22Rv1 (cell line): ENCODE measurements at regions not wholly inside any gene's neighbourhood (a gene's known extent, or its start where the extent isn't known, plus 50 kb on each side); places are given as distances from the start of the nearest gene placed in this dataset.

ENCODE experiments used
- H3K27ac ChIP-seq: fragments of 450-650 bp; 2 replicates; pipeline ENCODE4 v1.5.1; 2017
- ZFX ChIP-seq: fragments of 450-650 bp; IDR thresholded peaks from 2 replicates; pipeline ENCODE4 v1.6.1; 2017; ENCODE audit warnings: antibody characterized with exemption, borderline replicate concordance
- TF ChIP-seq, protein P1 (sequence below): fragments of 450-650 bp; IDR thresholded peaks from 2 replicates; pipeline ENCODE4 v1.5.1; 2017; ENCODE audit warnings: mild to moderate bottlenecking

DNA sequence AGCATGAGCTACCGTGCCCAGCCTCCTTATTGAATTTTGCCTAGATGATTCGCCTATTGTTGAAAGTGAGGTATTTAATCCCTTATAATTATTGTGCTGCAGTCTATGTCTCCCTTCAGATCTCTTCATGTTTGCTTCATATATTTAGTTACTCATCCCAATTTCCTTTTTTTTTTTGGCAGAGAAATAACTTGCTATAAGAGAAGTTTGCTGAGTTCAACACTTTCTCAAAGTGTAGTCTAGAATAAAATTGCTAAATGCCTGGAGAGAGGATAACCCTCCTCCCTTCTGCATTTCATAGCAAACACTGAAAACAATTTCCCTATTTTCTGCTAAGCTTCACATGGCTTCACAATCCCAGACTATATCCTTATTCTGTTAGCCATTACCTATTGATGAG is 136.6 kb upstream of the CD180 start:
- H3K27ac ChIP-seq: no peak overlapping the region
- no peak for TF ChIP-seq ZFX
- TF ChIP-seq, protein P1, sequence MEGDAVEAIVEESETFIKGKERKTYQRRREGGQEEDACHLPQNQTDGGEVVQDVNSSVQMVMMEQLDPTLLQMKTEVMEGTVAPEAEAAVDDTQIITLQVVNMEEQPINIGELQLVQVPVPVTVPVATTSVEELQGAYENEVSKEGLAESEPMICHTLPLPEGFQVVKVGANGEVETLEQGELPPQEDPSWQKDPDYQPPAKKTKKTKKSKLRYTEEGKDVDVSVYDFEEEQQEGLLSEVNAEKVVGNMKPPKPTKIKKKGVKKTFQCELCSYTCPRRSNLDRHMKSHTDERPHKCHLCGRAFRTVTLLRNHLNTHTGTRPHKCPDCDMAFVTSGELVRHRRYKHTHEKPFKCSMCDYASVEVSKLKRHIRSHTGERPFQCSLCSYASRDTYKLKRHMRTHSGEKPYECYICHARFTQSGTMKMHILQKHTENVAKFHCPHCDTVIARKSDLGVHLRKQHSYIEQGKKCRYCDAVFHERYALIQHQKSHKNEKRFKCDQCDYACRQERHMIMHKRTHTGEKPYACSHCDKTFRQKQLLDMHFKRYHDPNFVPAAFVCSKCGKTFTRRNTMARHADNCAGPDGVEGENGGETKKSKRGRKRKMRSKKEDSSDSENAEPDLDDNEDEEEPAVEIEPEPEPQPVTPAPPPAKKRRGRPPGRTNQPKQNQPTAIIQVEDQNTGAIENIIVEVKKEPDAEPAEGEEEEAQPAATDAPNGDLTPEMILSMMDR: no peak

DNA sequence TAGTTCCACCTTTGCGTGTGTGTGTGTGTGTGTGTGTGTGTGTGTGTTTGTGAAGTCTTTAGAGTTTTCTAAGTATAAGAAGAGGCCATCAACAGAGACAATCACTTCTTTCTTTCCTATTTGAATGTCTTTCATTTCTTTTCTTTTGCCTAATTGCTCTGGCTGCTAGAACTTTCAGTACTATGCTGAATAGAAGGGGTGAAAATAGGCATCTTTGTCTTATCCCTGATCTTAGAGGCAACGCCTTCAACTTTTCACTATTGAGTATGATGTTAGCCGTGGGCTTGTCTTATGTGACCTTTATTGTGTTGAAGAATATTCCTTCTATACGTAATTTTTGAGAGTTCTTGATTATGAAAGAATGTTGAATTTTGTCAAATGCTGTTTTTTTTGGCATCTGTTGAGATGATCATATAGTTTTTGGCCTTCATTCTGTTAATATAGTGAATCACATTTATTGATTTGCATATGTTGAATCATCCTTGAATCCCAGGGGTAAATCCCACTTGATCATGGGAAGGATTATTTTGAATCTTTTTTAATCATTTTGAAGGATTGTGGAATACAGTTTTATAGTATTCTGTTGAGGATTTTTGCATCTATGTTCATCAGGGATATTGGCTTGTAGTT is 134.8 kb upstream of the CD180 start:
- H3K27ac ChIP-seq: no peak overlapping the region
- no peak for TF ChIP-seq ZFX
- TF ChIP-seq, protein P1: no peak

DNA sequence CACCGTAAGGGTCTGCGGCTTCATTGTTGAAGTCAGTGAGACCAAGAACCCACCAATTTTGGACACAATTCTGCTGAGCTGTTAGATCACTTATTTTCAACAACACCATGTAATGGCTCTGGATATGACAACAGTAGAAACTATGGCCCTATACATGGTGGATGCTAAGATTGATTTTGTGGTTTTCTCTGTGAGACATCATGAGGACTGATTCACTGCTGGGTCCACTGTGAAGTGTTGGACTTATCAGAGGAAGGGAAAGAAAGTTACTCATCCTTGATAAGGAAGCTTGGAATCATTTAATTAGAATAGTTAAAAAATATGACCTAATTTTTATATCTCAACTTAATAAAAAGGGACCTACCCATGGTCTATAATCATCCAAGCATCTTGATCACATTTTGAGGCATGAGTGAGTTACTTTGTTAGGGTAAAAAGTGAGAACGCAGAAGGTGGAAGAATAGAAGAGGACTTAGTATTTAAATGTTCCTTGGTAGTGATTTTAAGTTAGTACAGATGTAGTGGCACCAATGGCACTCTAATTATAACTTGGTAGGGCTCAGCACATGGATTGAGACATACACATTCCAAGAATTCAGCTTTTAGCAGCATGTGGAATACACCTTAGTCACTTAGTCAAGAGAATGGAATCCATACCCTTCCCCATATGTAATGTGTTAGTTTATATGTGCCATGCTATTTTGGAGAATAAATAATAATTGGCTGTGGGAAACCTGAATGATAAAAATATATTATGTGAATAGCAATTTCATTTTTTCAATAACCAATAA is 123.5 kb upstream of the CD180 start:
- TF ChIP-seq, protein P1: no peak
- no peak for TF ChIP-seq ZFX
- no peak overlapping the region for H3K27ac ChIP-seq

DNA sequence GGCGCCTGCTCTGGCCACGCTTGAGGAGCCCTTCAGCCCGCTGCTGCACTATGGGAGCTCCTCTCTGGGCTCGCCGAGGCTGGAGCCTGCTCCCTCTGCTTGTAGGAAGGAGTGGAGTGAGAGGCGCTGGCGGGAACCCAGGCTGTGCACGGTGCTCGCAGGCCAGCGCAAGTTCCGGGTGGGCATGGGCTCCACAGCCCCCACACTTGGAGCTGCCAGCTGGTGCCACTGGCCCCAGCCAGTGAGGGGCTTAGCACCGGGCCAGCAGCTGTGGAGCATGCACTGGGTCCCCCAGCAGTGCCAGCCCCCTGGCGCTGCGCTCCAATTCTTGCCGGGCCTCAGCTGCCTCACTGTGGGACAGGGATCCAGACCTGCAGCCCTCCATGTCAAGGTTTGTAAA is 122.1 kb upstream of the CD180 start:
- no peak overlapping the region for H3K27ac ChIP-seq
- TF ChIP-seq, protein P1: no peak
- no peak for TF ChIP-seq ZFX

DNA sequence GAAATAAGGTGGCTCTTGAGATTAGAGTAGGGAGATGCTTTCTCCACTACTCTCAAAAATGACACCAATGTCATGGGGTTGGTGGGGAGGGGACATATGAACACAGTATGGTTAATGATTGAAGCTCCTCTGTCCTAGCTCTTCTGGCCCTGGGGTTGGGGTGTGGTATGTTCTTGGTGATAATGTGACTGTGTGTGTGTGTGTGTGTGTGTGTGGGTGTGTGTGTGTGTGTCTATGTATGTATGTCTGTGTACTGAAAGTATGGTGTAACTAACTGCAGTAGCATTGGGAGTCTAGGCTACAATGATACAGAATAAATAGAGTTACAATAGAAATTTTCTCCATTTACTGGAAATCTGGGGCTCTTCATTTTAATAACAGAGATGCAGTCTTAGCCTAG is 121.0 kb upstream of the CD180 start:
- H3K27ac ChIP-seq: no peak overlapping the region

DNA sequence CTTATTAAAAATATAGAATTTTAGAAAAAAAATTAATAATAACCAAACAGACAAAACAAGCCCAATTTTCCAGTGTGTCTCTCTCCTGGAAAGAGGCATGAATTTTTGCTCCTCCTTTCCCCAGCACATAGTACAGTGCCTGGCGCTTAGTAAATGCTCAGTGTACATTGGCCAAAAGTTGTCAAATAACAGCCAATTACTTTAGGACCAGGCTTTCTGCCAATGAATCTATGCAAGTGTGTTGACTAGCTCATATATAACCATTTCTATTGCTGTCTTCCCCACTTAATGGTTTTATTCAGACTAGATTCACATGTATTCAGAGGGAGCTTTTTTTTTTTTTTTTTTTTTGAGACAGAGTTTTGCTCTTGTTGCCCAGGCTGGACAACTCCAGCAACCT is 120.1 kb upstream of the CD180 start:
- TF ChIP-seq, protein P1: no peak
- TF ChIP-seq ZFX: no peak
- H3K27ac ChIP-seq: no peak overlapping the region

More for the DNA sequence above, 121.0 kb upstream of the CD180 start:
- TF ChIP-seq, protein P1: no peak
- no peak for TF ChIP-seq ZFX

DNA sequence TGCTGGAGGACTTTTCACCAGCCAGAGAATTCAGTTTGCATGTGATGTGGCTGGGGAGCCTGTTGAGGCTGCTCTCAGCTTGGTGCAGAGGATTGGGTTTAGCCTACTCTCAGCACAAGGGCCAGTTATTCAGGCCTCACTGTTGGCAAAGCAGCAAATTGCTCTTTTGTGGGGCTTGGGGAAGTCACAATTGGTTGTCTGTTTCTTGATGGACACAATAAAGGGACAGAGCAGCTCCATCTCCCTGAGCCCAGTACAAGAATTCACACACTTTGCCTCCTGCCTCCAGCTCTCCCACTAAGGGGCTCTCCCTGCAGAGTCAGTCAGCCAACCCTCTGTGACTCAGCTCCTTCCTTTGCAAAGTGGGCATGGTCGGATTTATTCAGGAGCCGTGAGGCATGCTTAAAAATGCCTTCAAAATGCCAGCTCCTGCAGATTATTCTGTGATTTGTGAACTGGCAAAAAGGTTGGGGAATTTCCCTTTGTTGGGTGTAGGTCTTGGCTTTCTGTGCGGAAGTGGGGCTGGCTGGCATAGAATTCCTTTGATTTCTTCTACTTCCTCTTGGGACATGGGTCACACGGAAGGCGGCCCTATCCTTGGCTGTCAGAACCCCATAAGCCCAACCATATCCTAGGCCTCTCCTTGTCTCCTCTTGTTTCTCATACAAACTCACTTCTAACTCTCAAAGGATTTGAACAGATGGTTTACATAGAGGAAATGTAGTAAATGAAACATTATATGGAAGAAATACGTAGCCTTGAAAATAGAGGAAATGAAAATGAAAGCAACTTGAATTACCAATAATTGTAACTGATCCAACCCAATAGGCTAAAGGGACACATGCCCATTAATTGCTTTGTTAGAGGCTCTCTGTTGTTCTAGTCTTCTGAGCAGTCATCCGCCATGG is 118.7 kb upstream of the CD180 start:
- no peak overlapping the region for H3K27ac ChIP-seq
- TF ChIP-seq, protein P1: no peak
- no peak for TF ChIP-seq ZFX
